ENCODE measurements at regions not wholly inside any gene's neighbourhood (a gene's known extent, or its start where the extent isn't known, plus 50 kb on each side); places are given as distances from the start of the nearest gene placed in this dataset.

- no peak for TF ChIP-seq CTCF (IDR thresholded peaks at IDR 0.05)
- Histone ChIP-seq H3K27ac (ENCODE audit: low read length) (no peak overlapping the region), H3K4me1 (ENCODE audit: control insufficient read depth, insufficient read depth, low read length) (peaks cover 6% of the 10 kb centered on the region), H3K27me3 (ENCODE audit: control insufficient read depth, insufficient read depth, low read length) (no peaks in the 10 kb centered on the region), H3K9me3 (ENCODE audit: control insufficient read depth, insufficient read depth, low read length) (no peaks in the 10 kb centered on the region), H3K4me3 (ENCODE audit: low read length) (no peak overlapping the region), H3K36me3 (ENCODE audit: control insufficient read depth, insufficient read depth, low read length) (no peaks in the 10 kb centered on the region)
- Mint-ChIP-seq H3K9me3 (no peaks in the 10 kb centered on the region), H3K4me1 (peaks cover 0 to 16% of the 10 kb centered on the region in 2 donors), H3K36me3 (no peaks in the 10 kb centered on the region), H3K27me3 (ENCODE audit: low read depth in 2 of 2) (peaks cover 6 to 35% of the 10 kb centered on the region in 2 donors), H3K27ac (peak overlapping the region in 1 of 2 donors; percentile 39), H3K4me3 (no peak overlapping the region)
- intact Hi-C loops (cut with micrococcal nuclease), result no loop called here
- DNase-seq (peak in 1 of 2 donors; percentile 4), ATAC-seq (peak; percentile 68 to 87 (median 85))
- WGBS (ENCODE audit: insufficient coverage), result 29% methylated on average over 2 of the region's 2 CpGs
These were observed 237.1 kb upstream of the CFAP20DC start for GRCh38 chr3:59286791-59287531.

GRCh38 chr3:59285560-59285959 lies 235.7 kb upstream of the CFAP20DC start:
- intact Hi-C loops (cut with micrococcal nuclease), result no loop called here

GRCh38 chr3:59284926-59285325 lies 235.1 kb upstream of the CFAP20DC start:
- no peak for ATAC-seq
- no peak for TF ChIP-seq CTCF (IDR thresholded peaks at IDR 0.05)
- Mint-ChIP-seq H3K4me1 (peaks cover 0 to 16% of the 10 kb centered on the region in 2 donors), H3K27ac (no peak overlapping the region), H3K4me3 (no peak overlapping the region), H3K36me3 (no peaks in the 10 kb centered on the region), H3K9me3 (no peaks in the 10 kb centered on the region), H3K27me3 (ENCODE audit: low read depth in 2 of 2) (peaks cover 8 to 35% of the 10 kb centered on the region in 2 donors)
- no peak for DNase-seq
- WGBS (ENCODE audit: insufficient coverage), result no CpG with 5 or more reads among the region's 1 CpG
- H3K27me3 ChIP-seq (ENCODE audit: control insufficient read depth, insufficient read depth, low read length), result no peaks in the 10 kb centered on the region
- no peaks in the 10 kb centered on the region for H3K36me3 ChIP-seq (ENCODE audit: control insufficient read depth, insufficient read depth, low read length)
- no peaks in the 10 kb centered on the region for H3K9me3 ChIP-seq (ENCODE audit: control insufficient read depth, insufficient read depth, low read length)
- H3K4me3 ChIP-seq (ENCODE audit: low read length), result no peak overlapping the region
- H3K4me1 ChIP-seq (ENCODE audit: control insufficient read depth, insufficient read depth, low read length), result peaks cover 6% of the 10 kb centered on the region
- no peak overlapping the region for H3K27ac ChIP-seq (ENCODE audit: low read length)
- intact Hi-C loops (cut with micrococcal nuclease), result no loop called here

More at GRCh38 chr3:59285560-59285959, 235.7 kb upstream of the CFAP20DC start:
- H3K9me3 Mint-ChIP-seq, result no peaks in the 10 kb centered on the region
- no peaks in the 10 kb centered on the region for H3K36me3 Mint-ChIP-seq
- no peak for TF ChIP-seq CTCF (IDR thresholded peaks at IDR 0.05)
- no peak for DNase-seq
- H3K27me3 ChIP-seq (ENCODE audit: control insufficient read depth, insufficient read depth, low read length), result no peaks in the 10 kb centered on the region
- no peak for ATAC-seq
- 70% methylated on average over 2 of the region's 2 CpGs for WGBS (ENCODE audit: insufficient coverage)
- H3K27ac Mint-ChIP-seq, result no peak overlapping the region
- peaks cover 8 to 35% of the 10 kb centered on the region in 2 donors for H3K27me3 Mint-ChIP-seq (ENCODE audit: low read depth in 2 of 2)
- H3K27ac ChIP-seq (ENCODE audit: low read length), result no peak overlapping the region
- H3K4me1 Mint-ChIP-seq, result peaks cover 0 to 16% of the 10 kb centered on the region in 2 donors
- H3K36me3 ChIP-seq (ENCODE audit: control insufficient read depth, insufficient read depth, low read length), result no peaks in the 10 kb centered on the region
- no peaks in the 10 kb centered on the region for H3K9me3 ChIP-seq (ENCODE audit: control insufficient read depth, insufficient read depth, low read length)
- H3K4me3 Mint-ChIP-seq, result no peak overlapping the region
- no peak overlapping the region for H3K4me3 ChIP-seq (ENCODE audit: low read length)
- H3K4me1 ChIP-seq (ENCODE audit: control insufficient read depth, insufficient read depth, low read length), result peaks cover 6% of the 10 kb centered on the region

DNA sequence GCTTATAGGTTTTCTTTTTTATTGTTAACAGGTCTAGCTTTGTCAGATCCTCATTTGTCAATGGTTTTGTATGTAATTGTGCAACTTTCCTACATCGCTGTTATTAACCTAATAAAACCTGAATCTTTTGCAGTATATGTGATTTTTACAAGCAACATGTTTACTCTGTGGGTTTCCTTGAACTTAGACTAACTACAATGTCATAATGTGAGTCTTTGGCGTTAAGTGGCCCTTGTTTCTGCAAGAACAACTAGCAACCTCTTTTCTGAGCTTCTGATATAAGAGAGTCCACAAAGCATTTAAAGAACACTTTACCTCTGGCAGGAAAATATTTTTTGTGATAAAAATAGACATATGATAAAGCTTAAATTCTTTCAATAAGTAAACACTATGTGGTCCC lies 230.3 kb upstream of the CFAP20DC start:
- Mint-ChIP-seq H3K9me3 (no peaks in the 10 kb centered on the region), H3K4me1 (no peaks in the 10 kb centered on the region), H3K27ac (no peak overlapping the region), H3K27me3 (ENCODE audit: low read depth in 2 of 2) (peaks cover 11 to 19% of the 10 kb centered on the region in 2 donors), H3K4me3 (no peak overlapping the region), H3K36me3 (no peaks in the 10 kb centered on the region)
- intact Hi-C loops (cut with micrococcal nuclease), result no loop called here
- Histone ChIP-seq H3K36me3 (ENCODE audit: control insufficient read depth, insufficient read depth, low read length) (no peaks in the 10 kb centered on the region), H3K4me1 (ENCODE audit: control insufficient read depth, insufficient read depth, low read length) (no peaks in the 10 kb centered on the region), H3K27ac (ENCODE audit: low read length) (no peak overlapping the region), H3K27me3 (ENCODE audit: control insufficient read depth, insufficient read depth, low read length) (no peaks in the 10 kb centered on the region), H3K4me3 (ENCODE audit: low read length) (no peak overlapping the region), H3K9me3 (ENCODE audit: control insufficient read depth, insufficient read depth, low read length) (no peaks in the 10 kb centered on the region)
- 100% methylated on average over 1 of the region's 2 CpGs for WGBS (ENCODE audit: insufficient coverage)
- DNase-seq (no peak), ATAC-seq (no peak)
- TF ChIP-seq CTCF (IDR thresholded peaks at IDR 0.05), result no peak
